Activated CD8-positive, alpha-beta memory T cell treated with anti-CD3 and anti-CD28 coated beads, Interleukin-2, amount 50 U/mL, for 1 hour (primary cell): ENCODE measurements at regions not wholly inside any gene's neighbourhood (a gene's known extent, or its start where the extent isn't known, plus 50 kb on each side); places are given as distances from the start of the nearest gene placed in this dataset.
"Not testable (repeated sequence)": the region's sequence is repeated elsewhere in the genome, so short reads cannot be mapped to it uniquely, and the experiment has no call there.

ENCODE experiments used
- DNase-seq: peaks from one replicate; pipeline ENCODE4 v3.0.0-alpha.2; 2020; ENCODE audit errors: extremely low read depth

GRCh38 chr5:14942212-14942611, 70.6 kb upstream of the ANKH start:
- DNase-seq = no peak

DNA sequence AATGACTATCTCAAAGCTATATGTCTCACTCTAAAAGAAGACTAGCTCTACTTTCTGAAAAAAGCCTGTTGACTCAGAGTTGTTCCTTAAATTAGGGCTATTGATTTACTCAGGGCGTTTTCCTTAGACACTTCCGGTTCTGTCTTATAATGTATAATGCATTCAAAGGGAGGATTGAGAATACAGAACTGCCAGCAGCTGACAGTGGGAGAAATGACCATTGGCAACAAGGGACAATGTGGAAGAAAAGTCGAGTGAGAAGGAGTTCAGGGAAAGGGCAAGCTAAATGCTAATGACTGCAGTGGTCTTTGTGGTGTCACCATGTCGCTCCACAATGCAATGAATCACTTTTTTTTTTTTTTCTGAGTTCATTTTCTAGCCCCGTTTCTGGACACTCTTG, 65.7 kb upstream of the ANKH start:
- DNase-seq = no peak

DNA sequence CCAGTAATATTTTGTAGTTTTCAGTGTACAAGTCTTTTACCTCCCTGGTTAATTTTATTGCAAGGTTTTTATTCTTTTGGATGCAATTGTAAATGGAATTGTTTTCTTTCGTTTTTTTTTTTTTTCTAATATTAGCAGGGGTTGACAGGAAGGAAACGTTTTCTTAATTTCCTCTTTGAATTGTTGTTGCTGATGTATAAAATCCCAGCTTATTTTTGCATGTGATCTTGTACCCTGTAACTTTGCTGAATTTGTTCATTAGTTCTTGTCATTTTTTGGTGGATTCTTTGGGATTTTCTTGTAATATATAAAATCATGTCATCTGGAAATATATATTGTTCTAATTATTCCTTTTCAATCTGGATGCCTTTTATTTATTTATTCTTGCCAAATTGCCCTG, 65.0 kb upstream of the ANKH start:
- no peak for DNase-seq

- no peak for DNase-seq
These were observed 63.8 kb upstream of the ANKH start for GRCh38 chr5:14935341-14935740.

GRCh38 chr5:14932902-14933469, 61.4 kb upstream of the ANKH start:
- DNase-seq = no peak

GRCh38 chr5:14930486-14930885, 58.9 kb upstream of the ANKH start:
- DNase-seq = no peak

GRCh38 chr5:14929293-14930065, 57.9 kb upstream of the ANKH start:
- no peak for DNase-seq

- DNase-seq = no peak
These were observed 57.1 kb upstream of the ANKH start for GRCh38 chr5:14928661-14929060.

GRCh38 chr5:14925326-14925725, 53.7 kb upstream of the ANKH start:
- no peak for DNase-seq

GRCh38 chr5:14922952-14923351, 51.4 kb upstream of the ANKH start:
- DNase-seq = not testable (repeated sequence)

GRCh38 chr5:14922456-14922855, 50.9 kb upstream of the ANKH start:
- no peak for DNase-seq
